Activated T-cell treated with anti-CD3 and anti-CD28 coated beads for 48 hours (primary cell): ENCODE measurements at regions not wholly inside any gene's neighbourhood (a gene's known extent, or its start where the extent isn't known, plus 50 kb on each side); places are given as distances from the start of the nearest gene placed in this dataset.

ENCODE experiments used
- DNase-seq: peaks from one replicate; pipeline ENCODE4 v3.0.0-alpha.2; 2020; ENCODE audit warnings: low read depth

DNA sequence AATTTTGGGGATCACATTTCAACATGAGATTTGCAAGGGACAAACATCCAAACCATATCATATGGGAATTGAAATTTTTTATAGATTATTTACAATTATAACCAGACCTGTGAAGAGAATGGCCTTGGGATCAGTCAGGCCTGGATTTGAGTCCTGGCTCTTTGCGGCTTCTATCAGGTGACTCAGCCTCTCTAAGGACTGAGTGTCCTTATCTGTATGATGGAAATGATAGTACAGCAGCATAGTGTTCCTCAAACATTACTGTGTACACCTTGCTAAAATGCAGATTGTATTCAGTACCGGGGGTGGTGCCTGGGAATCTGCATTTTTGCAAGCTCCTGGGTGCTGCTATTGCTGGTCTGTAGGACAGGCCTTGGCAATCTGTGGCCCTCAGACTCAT, 206.7 kb upstream of the PROK2 start:
- no peak for DNase-seq

DNA sequence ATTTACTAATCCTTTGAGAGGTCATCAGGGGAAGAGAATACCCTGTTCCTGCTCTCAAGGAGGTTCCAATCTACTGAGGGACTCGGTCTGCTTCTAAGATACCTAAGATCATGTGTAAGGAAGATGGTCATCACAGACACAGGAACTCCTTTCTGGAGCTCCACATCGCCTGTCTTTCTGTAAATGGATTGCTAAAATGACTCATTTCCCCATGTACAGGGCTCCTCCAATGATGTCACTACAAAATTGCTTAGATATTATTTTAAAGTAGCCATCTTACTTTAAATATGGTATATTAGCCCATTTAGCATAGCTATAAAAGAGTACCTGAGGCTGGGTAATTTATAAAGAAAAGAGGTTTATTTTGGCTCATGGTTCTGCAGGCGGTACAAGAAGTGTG, 206.1 kb upstream of the PROK2 start:
- DNase-seq = no peak

DNA sequence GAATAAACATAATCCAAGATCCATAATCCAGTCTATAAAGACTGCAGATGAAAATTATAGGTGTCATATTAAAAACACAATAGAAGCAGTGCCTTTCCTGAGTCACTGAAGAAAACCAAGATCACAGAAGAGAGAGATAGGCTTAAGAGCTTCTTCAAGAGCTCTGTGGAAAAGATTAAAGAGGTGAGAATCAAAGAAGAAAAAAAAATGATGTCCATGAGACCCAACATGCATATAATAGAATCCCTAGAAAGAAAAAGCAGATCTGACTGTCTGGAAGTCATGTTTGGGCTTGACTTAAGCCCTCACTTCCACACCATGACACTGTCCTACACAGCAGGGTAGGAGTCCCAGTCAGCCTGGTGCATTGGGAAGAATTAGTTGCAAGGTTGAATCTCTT, 205.6 kb upstream of the PROK2 start:
- DNase-seq = no peak

GRCh38 chr3:71989165-71989564, 204.2 kb upstream of the PROK2 start:
- DNase-seq = no peak

DNA sequence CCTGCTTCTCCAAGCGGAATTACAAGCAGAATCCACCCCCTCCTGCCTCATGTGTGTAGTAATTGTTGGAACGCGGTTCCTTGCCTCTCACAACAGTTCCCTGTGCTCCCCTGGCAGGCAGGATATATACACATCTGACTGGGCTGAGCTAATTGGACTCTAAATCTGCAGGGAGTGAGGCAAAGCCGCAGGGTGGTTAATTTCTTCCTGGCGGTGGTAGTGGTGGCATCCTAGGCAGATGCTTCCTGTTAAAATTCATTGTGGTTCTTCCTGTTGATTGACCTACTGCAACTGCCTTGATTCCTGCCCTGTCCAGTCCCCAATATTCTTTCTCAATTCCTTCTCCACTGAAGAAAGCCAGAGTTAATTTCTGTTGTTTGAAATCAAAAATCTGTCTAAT, 202.9 kb upstream of the PROK2 start:
- DNase-seq = no peak

GRCh38 chr3:71987089-71987735, 202.3 kb upstream of the PROK2 start:
- no peak for DNase-seq

GRCh38 chr3:71986606-71987005, 201.7 kb upstream of the PROK2 start:
- DNase-seq = no peak

- DNase-seq = no peak
Measured at GRCh38 chr3:71984843-71985613, 200.1 kb upstream of the PROK2 start.

- DNase-seq = no peak
Measured at GRCh38 chr3:71983694-71984093, 198.7 kb upstream of the PROK2 start.

DNA sequence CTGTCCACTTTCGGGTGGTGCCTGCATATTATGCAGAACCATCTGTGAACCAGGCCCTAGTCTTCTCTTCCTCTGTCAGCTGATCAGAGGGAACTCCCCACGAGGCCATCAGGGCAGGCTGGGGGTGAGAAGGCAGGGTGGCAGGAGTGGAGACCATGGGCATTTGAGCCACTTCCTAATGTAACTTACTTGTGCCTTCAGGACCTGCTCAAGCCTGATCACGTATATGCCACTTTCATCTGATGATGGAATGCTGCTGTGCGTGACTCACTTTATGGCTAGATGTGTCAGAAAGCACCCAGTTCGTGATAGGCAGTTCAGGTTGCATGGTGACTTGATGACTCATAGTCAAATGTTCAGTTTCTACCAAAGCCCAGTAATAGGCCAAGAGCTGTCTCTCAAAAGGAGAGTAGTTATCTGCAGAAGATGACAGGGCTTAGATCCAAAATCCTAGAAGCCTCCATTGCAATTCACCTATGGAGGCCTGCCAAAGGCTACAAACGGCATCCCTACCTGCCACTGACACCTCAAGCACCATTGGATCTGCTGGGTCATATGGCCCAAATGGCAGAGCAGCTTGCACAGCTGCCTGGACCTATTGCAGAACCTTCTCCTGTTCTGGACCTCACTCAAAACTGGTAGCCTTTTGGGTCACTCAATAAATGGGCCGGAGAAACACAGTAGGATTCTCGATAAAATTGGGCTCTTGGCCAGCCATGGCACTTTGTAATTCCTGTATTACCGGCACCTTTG, 197.7 kb upstream of the PROK2 start:
- peak; percentile 41 for DNase-seq

- DNase-seq = no peak
Measured at GRCh38 chr3:71979175-71979574, 194.2 kb upstream of the PROK2 start.

- DNase-seq = no peak
Measured at GRCh38 chr3:71978150-71978721, 193.3 kb upstream of the PROK2 start.

GRCh38 chr3:71977525-71977924, 192.6 kb upstream of the PROK2 start:
- DNase-seq = no peak

DNA sequence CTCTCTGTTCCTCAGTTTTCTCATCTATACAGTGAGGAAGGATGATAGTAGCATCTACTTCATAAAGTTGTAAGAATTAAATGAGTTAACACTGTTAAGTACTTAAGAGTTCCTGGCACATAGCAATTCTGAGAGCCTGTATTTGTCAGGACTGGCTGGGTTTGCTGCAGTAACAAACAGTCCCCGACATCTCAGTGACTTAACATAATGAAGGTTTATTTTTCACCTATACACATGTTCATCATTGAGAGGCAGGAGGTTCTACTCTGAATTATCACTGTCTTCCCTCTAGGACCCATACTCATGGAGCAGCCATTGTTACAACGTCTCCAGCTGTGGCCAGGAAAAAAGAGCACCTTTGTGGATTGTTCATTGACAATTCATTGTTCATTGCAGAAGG, 190.6 kb upstream of the PROK2 start:
- no peak for DNase-seq

- no peak for DNase-seq
Measured at GRCh38 chr3:71974786-71975185, 189.8 kb upstream of the PROK2 start.

- no peak for DNase-seq
Measured at GRCh38 chr3:71973274-71974030, 188.5 kb upstream of the PROK2 start.

DNA sequence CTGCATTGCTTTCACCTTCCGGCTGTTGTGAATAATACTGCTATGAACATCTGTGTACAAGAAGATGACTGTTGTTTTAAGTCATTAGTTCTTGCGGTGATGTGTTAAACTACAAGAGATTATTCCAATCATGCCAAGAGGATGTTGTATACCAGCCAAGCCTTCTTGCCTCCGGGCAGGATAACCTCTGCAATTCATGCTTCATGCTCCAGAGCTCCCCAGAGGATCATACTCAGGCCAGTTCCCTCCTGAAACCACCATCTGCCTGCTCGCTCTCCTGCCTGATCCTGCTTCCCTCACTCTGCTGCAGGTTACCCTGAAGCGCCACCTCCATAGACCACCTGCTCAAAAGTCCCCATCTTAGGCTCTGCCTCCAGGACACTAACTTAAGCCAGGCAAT, 187.1 kb upstream of the PROK2 start:
- no peak for DNase-seq

DNA sequence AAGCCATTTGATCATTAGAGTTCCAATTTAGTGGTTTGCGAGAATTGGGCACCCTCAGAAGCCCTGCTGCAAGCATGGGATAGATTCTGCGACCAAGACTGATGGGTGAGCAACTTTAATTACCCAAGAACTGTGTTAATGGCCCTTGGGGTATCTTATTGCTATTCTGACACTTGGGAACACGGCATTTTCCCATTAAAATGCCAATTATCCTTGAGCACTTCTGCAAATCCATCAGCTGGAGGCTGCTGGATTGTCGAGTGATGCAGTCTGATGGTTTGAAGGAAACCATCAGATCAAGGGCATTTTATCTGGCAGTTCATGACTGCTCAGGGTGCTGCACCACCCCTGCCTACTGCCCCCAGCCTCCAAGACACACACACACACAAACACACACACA, 183.6 kb upstream of the PROK2 start:
- no peak for DNase-seq

DNA sequence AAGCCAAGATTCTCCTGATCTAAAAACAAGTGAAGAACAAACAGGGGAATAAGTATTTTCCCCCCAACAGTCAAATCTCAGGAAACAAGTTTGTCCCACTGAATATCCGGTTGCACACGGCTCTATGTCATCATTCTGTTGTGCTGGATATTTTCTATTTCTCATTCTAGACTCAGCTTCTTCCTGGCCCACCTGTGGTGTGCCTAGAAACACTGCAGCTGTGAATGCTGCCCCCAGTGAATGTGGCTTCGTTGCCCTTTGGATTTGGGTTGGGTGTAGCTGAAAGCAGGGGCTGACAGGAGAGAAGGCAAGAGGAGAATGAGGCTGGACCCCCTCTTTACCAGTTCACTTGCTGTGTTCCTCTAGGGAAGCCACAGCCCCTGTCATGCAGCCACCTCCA, 181.2 kb upstream of the PROK2 start:
- no peak for DNase-seq

GRCh38 chr3:71964170-71964569, 179.2 kb upstream of the PROK2 start:
- no peak for DNase-seq

- no peak for DNase-seq
Measured at GRCh38 chr3:71962561-71963240, 177.8 kb upstream of the PROK2 start.

- DNase-seq = no peak
Measured at GRCh38 chr3:71961891-71962290, 176.9 kb upstream of the PROK2 start.
